ENCODE measurements at regions not wholly inside any gene's neighbourhood (a gene's known extent, or its start where the extent isn't known, plus 50 kb on each side); places are given as distances from the start of the nearest gene placed in this dataset.

GRCh38 chr16:55076053-55076452, 145.4 kb downstream of the IRX5 start:
- DNase-seq: no peak
- no peaks in the 10 kb centered on the region for H3K9me3 ChIP-seq
- H3K4me3 ChIP-seq: no peak overlapping the region
- H3K36me3 ChIP-seq: no peaks in the 10 kb centered on the region
- H3K27me3 ChIP-seq: no peaks in the 10 kb centered on the region

DNA sequence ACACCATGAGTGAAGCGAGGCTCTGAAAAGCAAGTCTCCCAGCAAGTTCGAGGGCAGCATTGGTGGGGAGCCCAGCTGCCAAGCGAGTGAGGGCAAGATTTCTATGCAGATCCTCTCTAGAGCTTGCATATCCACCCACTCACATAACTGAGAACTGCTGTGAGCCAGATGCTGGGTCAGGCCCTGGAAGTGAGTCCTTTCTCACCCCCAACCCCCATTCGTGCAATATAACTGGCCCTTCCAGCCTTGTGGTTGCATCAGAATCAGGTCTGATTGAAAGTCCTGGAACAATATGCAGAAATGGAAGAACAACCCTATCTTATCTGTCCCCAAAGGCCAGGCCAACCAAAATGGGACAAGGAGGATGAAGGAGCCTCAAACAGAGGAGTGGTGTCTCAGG, 146.6 kb downstream of the IRX5 start:
- H3K9me3 ChIP-seq: no peaks in the 10 kb centered on the region
- DNase-seq: peak; percentile 60
- H3K27me3 ChIP-seq: no peaks in the 10 kb centered on the region
- no peak overlapping the region for H3K4me3 ChIP-seq
- H3K36me3 ChIP-seq: no peaks in the 10 kb centered on the region

DNA sequence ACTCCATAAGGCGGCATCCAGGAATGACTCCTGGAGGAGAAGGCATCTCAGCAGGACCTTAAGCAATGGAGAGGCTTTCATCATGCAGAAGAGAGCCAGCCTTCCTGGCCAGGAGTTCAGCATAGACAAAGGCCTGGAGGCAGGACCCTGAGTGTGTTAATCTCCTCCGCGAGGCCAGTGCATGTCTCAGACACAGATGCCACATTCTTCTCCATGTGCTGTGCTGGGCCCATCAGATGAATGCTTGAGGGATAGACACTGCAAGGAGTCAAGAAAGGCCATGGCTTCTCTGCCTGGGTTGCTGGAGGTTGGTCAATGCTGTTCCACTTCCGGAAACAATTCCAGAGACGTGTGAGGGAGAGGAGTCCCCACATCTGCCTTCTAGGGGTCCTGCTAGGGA, 147.5 kb downstream of the IRX5 start:
- Histone ChIP-seq H3K9me3 (no peaks in the 10 kb centered on the region), H3K36me3 (no peaks in the 10 kb centered on the region), H3K4me3 (no peak overlapping the region), H3K27me3 (no peaks in the 10 kb centered on the region)
- DNase-seq: no peak

DNA sequence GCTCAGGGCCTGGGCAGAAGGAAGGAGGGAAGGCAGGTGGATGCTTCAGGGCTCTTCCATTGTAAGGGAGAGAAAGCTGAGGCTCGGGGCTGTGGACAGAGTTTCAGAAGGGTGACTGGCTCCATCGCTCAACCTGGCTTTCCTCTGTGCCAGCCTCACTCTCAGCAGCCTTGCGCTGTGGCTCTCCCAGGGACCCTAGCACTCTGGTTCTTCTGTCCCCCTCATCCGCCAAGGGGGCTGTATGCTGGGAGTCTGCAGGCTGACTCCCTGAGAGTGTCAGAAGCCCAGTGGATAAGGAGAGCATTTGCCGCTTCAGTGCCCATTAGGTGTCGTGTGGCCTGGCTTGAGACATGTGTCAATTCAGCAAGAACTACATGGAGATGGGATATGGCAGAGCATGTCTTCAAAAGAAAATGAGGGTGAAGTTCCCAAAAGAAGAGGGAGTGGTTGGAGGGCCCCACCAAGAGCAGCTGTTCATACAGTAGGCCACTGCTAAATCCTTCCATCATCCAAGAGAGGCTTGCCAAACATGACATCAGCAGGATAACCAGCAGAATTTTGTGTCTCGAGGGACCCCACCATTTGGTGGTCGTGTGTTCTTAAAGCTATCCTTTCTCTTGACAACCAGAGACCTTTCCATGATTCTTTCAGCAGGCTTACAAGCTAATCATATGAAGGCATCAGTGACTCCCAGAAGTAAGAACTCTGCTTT, 148.2 kb downstream of the IRX5 start:
- H3K9me3 ChIP-seq: no peaks in the 10 kb centered on the region
- H3K27me3 ChIP-seq: no peaks in the 10 kb centered on the region
- H3K4me3 ChIP-seq: no peak overlapping the region
- DNase-seq: no peak
- no peaks in the 10 kb centered on the region for H3K36me3 ChIP-seq

GRCh38 chr16:55081622-55082590, 151.2 kb downstream of the IRX5 start:
- H3K36me3 ChIP-seq: no peaks in the 10 kb centered on the region
- no peak for DNase-seq
- H3K4me3 ChIP-seq: no peak overlapping the region
- H3K27me3 ChIP-seq: no peaks in the 10 kb centered on the region
- H3K9me3 ChIP-seq: no peaks in the 10 kb centered on the region

GRCh38 chr16:55082591-55082976, 151.9 kb downstream of the IRX5 start:
- Histone ChIP-seq H3K9me3 (no peaks in the 10 kb centered on the region), H3K36me3 (no peaks in the 10 kb centered on the region), H3K27me3 (no peaks in the 10 kb centered on the region), H3K4me3 (no peak overlapping the region)
- DNase-seq: no peak

GRCh38 chr16:55083052-55083451, 152.4 kb downstream of the IRX5 start:
- no peak overlapping the region for H3K4me3 ChIP-seq
- H3K9me3 ChIP-seq: no peaks in the 10 kb centered on the region
- no peaks in the 10 kb centered on the region for H3K27me3 ChIP-seq
- H3K36me3 ChIP-seq: no peaks in the 10 kb centered on the region
- no peak for DNase-seq

GRCh38 chr16:55088098-55088497, 157.4 kb downstream of the IRX5 start:
- Histone ChIP-seq H3K27me3 (no peaks in the 10 kb centered on the region), H3K9me3 (no peaks in the 10 kb centered on the region), H3K4me3 (no peak overlapping the region), H3K36me3 (no peaks in the 10 kb centered on the region)
- DNase-seq: no peak

GRCh38 chr16:55089600-55089999, 158.9 kb downstream of the IRX5 start:
- Histone ChIP-seq H3K27me3 (no peaks in the 10 kb centered on the region), H3K36me3 (no peaks in the 10 kb centered on the region), H3K4me3 (no peak overlapping the region), H3K9me3 (no peaks in the 10 kb centered on the region)
- DNase-seq: no peak

- no peaks in the 10 kb centered on the region for H3K27me3 ChIP-seq
- no peaks in the 10 kb centered on the region for H3K9me3 ChIP-seq
- H3K4me3 ChIP-seq: no peak overlapping the region
- no peak for DNase-seq
- H3K36me3 ChIP-seq: no peaks in the 10 kb centered on the region
Measured at GRCh38 chr16:55091213-55091870, 160.7 kb downstream of the IRX5 start.

GRCh38 chr16:55091871-55092230, 161.2 kb downstream of the IRX5 start:
- no peaks in the 10 kb centered on the region for H3K9me3 ChIP-seq
- H3K27me3 ChIP-seq: no peaks in the 10 kb centered on the region
- H3K36me3 ChIP-seq: no peaks in the 10 kb centered on the region
- H3K4me3 ChIP-seq: no peak overlapping the region
- no peak for DNase-seq

DNA sequence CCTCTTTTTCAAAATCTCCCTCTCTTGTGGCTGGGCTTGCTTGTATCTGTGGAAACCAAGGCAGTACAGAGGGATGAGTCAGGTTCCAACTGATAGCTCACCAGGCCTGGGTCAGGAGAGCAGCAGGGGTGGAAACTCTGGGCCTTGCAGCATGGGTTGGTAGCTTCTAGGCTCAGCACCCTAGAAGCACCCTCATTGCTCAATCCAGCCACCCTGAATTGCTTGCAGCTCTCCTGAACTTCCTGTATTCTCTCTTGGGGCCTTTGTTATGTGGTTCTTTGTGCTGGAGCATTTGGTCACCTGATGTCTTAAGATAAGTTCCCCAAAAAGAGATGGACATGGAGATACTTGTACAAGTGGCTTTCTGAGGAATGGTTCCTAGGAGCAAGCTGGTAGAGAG, 169.4 kb downstream of the IRX5 start:
- no peak for DNase-seq
- Histone ChIP-seq H3K36me3 (no peaks in the 10 kb centered on the region), H3K9me3 (peaks cover 11% of the 10 kb centered on the region), H3K27me3 (no peaks in the 10 kb centered on the region), H3K4me3 (no peak overlapping the region)

GRCh38 chr16:55101026-55101425, 170.4 kb downstream of the IRX5 start:
- Histone ChIP-seq H3K36me3 (no peaks in the 10 kb centered on the region), H3K9me3 (peaks cover 11% of the 10 kb centered on the region), H3K4me3 (no peak overlapping the region), H3K27me3 (no peaks in the 10 kb centered on the region)
- no peak for DNase-seq

DNA sequence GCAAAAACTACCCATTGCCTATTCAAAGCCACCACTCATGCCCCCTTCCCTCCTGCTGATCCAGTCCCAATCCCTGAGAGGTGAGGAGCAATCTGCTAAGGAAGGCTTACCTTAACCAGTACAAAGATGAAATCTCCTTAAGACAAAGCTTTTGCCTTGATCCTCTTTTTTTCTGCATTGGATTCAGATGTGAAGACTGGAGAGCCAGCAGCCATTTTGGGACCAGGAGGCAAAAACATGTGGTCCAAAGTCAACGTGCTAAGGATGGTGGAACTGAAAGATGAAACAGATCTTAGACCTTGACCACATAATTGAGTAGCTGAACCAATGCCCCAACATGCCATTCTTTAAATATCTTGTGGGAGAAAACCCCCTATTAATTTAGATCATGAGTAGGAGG, 171.4 kb downstream of the IRX5 start:
- H3K9me3 ChIP-seq: peaks cover 11% of the 10 kb centered on the region
- H3K36me3 ChIP-seq: no peaks in the 10 kb centered on the region
- no peaks in the 10 kb centered on the region for H3K27me3 ChIP-seq
- no peak for DNase-seq
- H3K4me3 ChIP-seq: no peak overlapping the region

DNA sequence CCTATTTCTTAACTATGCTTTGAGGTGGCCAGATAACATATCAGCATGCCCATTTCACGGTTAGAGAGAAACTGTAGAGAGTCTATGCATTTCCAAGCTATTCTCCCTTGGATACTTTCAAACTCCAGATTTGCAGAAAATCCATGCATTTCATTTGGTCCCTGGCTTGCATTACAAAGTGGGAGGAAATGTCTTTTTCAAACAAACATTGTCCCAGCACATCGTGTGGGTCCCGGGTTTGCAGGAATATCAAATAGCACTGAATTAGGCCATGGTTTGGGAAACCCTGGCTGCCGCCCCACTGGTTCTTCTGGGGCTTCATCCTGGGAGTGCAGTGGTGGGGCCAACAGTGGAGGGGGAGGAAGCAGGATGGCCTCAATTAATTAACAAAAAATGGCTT, 171.9 kb downstream of the IRX5 start:
- no peaks in the 10 kb centered on the region for H3K27me3 ChIP-seq
- no peaks in the 10 kb centered on the region for H3K36me3 ChIP-seq
- peaks cover 11% of the 10 kb centered on the region for H3K9me3 ChIP-seq
- DNase-seq: no peak
- H3K4me3 ChIP-seq: no peak overlapping the region

- no peak for DNase-seq
- H3K27me3 ChIP-seq: no peaks in the 10 kb centered on the region
- H3K4me3 ChIP-seq: no peak overlapping the region
- no peaks in the 10 kb centered on the region for H3K9me3 ChIP-seq
- H3K36me3 ChIP-seq: no peaks in the 10 kb centered on the region
Measured at GRCh38 chr16:55107851-55108250, 177.2 kb downstream of the IRX5 start.

GRCh38 chr16:55113210-55113609, 182.5 kb downstream of the IRX5 start:
- H3K27me3 ChIP-seq: no peaks in the 10 kb centered on the region
- H3K36me3 ChIP-seq: no peaks in the 10 kb centered on the region
- DNase-seq: peak; percentile 53
- no peak overlapping the region for H3K4me3 ChIP-seq
- no peaks in the 10 kb centered on the region for H3K9me3 ChIP-seq
